Activated CD8-positive, alpha-beta T cell treated with anti-CD3 and anti-CD28 coated beads for 36 hours (primary cell): ENCODE measurements at regions not wholly inside any gene's neighbourhood (a gene's known extent, or its start where the extent isn't known, plus 50 kb on each side); places are given as distances from the start of the nearest gene placed in this dataset.

ENCODE experiments used
- ATAC-seq: fragments of 200-7000 bp; cut with Tn5 transposase; one replicate; pipeline ENCODE4 v1.10.0; 2021; ENCODE audit warnings: mild to moderate bottlenecking, moderate library complexity
- CTCF ChIA-PET: fragments of 350-600 bp; sonication (Branson Sonifier 250); formaldehyde crosslinking; loops from one replicate; lab custom pipeline; 2021; ENCODE audit warnings: antibody characterized with exemption; lab: Charles Lee
- POLR2A ChIA-PET: fragments of 350-600 bp; sonication (Branson Sonifier 250); formaldehyde crosslinking; loops from one replicate; lab custom pipeline; 2021; ENCODE audit warnings: antibody characterized with exemption; lab: Charles Lee
- DNase-seq: peaks from one replicate; pipeline ENCODE4 v3.0.0-alpha.2; 2020
- H3K27ac Mint-ChIP-seq: one replicate; pipeline ENCODE4 v1.8.0; 2021; ENCODE audit warnings: mild to moderate bottlenecking, mixed read lengths
- H3K27me3 Mint-ChIP-seq: one replicate; pipeline ENCODE4 v1.8.0; 2021; ENCODE audit warnings: mixed read lengths
- H3K36me3 Mint-ChIP-seq: one replicate; pipeline ENCODE4 v1.8.0; 2021; ENCODE audit warnings: low read depth, mixed read lengths
- H3K4me1 Mint-ChIP-seq: one replicate; pipeline ENCODE4 v1.8.0; 2021; ENCODE audit warnings: low read depth, mixed read lengths
- H3K4me3 Mint-ChIP-seq: one replicate; pipeline ENCODE4 v1.8.0; 2021; ENCODE audit warnings: mild to moderate bottlenecking, moderate library complexity, mixed read lengths
- H3K9me3 Mint-ChIP-seq: one replicate; pipeline ENCODE4 v1.8.0; 2021; ENCODE audit warnings: mixed read lengths
- intact Hi-C: fragments of 100-400 bp; cut with micrococcal nuclease; formaldehyde crosslinking; loops from one replicate; pipeline ENCODE4 v1.10.0; 2022
- TF ChIP-seq, protein P1 (sequence below): fragments of 200-600 bp; IDR thresholded peaks from one replicate; pipeline ENCODE4 v1.8.0; 2022; ENCODE audit warnings: antibody characterized with exemption, mild to moderate bottlenecking

DNA sequence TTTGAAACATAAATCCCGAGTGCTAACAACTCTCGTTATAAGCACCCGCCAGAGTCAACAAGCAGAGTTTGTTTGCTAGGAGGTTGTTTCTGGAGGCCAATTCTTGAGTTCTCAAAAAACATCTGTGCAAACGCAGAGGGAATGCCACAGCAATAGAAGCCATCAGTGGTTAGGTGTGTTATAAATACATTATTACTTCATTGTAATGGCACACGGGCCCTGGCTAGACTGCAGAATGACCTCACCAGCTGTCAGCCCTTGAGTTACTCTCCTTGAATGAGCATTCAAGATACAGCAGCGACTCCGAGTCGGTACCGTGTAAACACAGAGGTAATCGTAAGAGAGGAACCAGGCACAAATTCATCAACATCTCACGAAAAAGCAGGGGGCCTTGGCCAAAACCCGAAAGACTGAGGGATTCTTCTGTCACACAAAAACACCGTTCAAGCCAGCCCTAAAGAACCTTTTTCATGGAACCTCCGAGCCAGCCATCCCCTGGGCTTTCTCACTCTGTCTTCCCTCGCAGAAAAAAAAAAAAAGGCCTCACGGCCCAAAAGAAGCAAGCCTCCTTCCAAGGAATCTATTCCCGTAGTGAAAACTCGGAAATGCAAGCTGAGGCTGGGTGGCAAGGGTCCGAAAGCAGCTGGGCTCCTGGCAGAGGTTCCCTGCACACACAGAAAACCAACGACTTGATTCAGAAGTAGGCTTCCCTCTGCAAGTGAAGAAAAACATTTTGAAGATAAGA, 133.7 kb upstream of the MEIS1 start:
- DNase-seq = no peak
- no peaks in the 10 kb centered on the region for H3K4me1 Mint-ChIP-seq
- ChIA-PET CTCF (no interaction called here), POLR2A (no interaction called here)
- H3K4me3 Mint-ChIP-seq = no peak overlapping the region
- H3K27me3 Mint-ChIP-seq = peaks cover 1% of the 10 kb centered on the region
- H3K27ac Mint-ChIP-seq = no peak overlapping the region
- H3K36me3 Mint-ChIP-seq = no peaks in the 10 kb centered on the region
- intact Hi-C loops = no loop called here
- no peaks in the 10 kb centered on the region for H3K9me3 Mint-ChIP-seq
- TF ChIP-seq, protein P1, sequence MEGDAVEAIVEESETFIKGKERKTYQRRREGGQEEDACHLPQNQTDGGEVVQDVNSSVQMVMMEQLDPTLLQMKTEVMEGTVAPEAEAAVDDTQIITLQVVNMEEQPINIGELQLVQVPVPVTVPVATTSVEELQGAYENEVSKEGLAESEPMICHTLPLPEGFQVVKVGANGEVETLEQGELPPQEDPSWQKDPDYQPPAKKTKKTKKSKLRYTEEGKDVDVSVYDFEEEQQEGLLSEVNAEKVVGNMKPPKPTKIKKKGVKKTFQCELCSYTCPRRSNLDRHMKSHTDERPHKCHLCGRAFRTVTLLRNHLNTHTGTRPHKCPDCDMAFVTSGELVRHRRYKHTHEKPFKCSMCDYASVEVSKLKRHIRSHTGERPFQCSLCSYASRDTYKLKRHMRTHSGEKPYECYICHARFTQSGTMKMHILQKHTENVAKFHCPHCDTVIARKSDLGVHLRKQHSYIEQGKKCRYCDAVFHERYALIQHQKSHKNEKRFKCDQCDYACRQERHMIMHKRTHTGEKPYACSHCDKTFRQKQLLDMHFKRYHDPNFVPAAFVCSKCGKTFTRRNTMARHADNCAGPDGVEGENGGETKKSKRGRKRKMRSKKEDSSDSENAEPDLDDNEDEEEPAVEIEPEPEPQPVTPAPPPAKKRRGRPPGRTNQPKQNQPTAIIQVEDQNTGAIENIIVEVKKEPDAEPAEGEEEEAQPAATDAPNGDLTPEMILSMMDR = no peak
- no peak for ATAC-seq

DNA sequence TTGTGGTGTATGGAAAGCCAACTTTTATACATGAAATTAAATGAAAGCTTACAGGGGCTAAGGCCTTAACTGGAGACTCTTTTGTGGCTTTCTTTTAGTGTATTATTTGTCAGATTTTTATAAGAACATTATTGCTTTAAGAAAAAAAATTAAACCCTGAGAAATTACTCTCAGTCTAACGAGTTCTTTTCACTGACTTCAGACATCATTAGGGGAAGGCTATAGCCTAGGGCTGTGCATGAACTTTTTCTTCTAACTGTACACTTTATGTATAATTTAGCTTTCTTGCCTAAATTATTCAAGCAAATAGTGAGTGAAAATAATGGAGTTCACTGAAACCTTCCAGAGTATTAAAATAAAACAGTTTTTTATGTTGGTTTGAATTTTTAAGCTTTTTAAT, 151.1 kb upstream of the MEIS1 start:
- ChIA-PET POLR2A (no interaction called here), CTCF (no interaction called here)
- no peaks in the 10 kb centered on the region for H3K36me3 Mint-ChIP-seq
- no peaks in the 10 kb centered on the region for H3K27me3 Mint-ChIP-seq
- no peak for DNase-seq
- H3K27ac Mint-ChIP-seq = no peak overlapping the region
- intact Hi-C loops = no loop called here
- H3K9me3 Mint-ChIP-seq = no peaks in the 10 kb centered on the region
- no peak overlapping the region for H3K4me3 Mint-ChIP-seq
- H3K4me1 Mint-ChIP-seq = no peaks in the 10 kb centered on the region
- TF ChIP-seq, protein P1 = no peak
- no peak for ATAC-seq

DNA sequence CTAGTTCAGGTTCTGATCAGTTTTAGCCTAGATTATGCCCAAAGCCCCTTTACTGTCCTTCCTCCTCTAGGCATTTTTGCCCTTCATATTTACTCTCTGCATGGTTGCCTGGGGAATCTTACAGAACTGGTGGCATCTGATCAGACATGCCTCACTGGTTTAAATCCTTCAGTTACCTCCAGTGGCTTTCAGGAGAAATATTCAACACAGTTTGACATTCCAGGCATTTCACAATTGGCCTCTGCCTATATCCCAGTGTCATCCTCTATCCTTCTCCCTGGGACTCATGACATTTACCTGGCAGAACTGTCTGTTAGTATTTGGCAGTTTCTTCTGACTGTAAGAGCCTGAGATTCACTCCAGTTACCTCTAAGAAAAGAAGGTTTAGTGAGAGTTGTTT, 152.9 kb upstream of the MEIS1 start:
- Mint-ChIP-seq H3K4me3 (no peak overlapping the region), H3K27me3 (no peaks in the 10 kb centered on the region), H3K4me1 (no peaks in the 10 kb centered on the region), H3K27ac (no peak overlapping the region), H3K9me3 (no peaks in the 10 kb centered on the region), H3K36me3 (no peaks in the 10 kb centered on the region)
- ATAC-seq (no peak), DNase-seq (no peak)
- ChIA-PET POLR2A (no interaction called here), CTCF (no interaction called here)
- TF ChIP-seq, protein P1 = no peak
- intact Hi-C loops = no loop called here

DNA sequence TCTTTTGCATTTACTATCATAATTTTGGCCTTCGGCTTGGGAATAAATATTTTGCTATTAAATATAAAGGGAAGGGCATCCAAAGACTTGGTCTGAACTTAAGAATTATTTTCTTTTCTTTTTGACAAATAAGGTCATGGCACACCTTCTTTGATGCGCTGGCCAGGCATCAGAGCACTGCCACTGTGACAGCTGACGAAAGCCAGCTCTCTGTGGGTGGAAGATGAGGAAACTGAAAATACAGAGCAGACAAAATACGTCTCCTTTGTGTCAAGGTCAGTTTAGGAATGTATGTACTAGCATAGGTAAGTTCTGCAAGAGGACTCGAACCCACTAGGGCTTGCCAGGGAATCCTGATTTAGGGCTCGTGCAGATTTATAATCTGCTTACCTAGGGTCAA, 155.9 kb upstream of the MEIS1 start:
- no peak for ATAC-seq
- Mint-ChIP-seq H3K4me3 (no peak overlapping the region), H3K36me3 (no peaks in the 10 kb centered on the region), H3K4me1 (no peaks in the 10 kb centered on the region), H3K9me3 (no peaks in the 10 kb centered on the region), H3K27ac (no peak overlapping the region), H3K27me3 (no peaks in the 10 kb centered on the region)
- POLR2A ChIA-PET = no interaction called here
- intact Hi-C loops = no loop called here
- TF ChIP-seq, protein P1 = no peak
- CTCF ChIA-PET = no interaction called here
- no peak for DNase-seq

DNA sequence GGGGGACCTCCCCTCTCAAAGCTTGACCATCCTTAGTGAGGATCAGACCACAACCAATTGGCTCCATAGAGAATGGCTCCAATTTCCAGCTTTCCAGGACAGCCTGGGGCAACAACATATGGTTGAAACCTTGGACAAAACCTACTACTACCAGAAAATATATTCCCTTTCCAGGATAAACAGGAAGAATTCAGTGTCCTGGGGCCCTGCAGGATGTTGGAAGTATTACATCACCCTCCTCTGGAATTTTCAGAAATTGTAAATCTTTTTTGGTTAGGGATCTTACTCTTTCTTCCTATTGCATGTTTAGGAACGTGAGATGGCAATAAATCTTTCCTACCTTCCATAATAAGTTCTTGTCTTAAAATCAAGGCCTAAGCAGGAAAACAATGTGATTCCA, 158.9 kb upstream of the MEIS1 start:
- ChIA-PET CTCF (no interaction called here), POLR2A (no interaction called here)
- Mint-ChIP-seq H3K27ac (no peak overlapping the region), H3K9me3 (no peaks in the 10 kb centered on the region), H3K4me1 (no peaks in the 10 kb centered on the region), H3K36me3 (no peaks in the 10 kb centered on the region), H3K27me3 (no peaks in the 10 kb centered on the region), H3K4me3 (no peak overlapping the region)
- intact Hi-C loops = no loop called here
- DNase-seq = no peak
- TF ChIP-seq, protein P1 = no peak
- ATAC-seq = no peak
